Rectal smooth muscle tissue (tissue), 1 donor: ENCODE measurements at regions not wholly inside any gene's neighbourhood (a gene's known extent, or its start where the extent isn't known, plus 50 kb on each side); places are given as distances from the start of the nearest gene placed in this dataset.

Experiments
- H3K27ac ChIP-seq: one replicate; pipeline ENCODE4 v1.7.0; 2013; ENCODE audit warnings: low read depth, low read length, inconsistent platforms
- H3K27me3 ChIP-seq: one replicate; pipeline ENCODE4 v1.7.0; 2013; ENCODE audit warnings: low read length; ENCODE audit not compliant: control insufficient read depth, insufficient read depth
- H3K36me3 ChIP-seq: one replicate; pipeline ENCODE4 v1.7.0; 2013; ENCODE audit warnings: low read length; ENCODE audit not compliant: control insufficient read depth, insufficient read depth
- H3K4me1 ChIP-seq: one replicate; pipeline ENCODE4 v1.7.0; 2013; ENCODE audit warnings: low read length; ENCODE audit not compliant: control insufficient read depth, insufficient read depth
- H3K4me3 ChIP-seq: one replicate; pipeline ENCODE4 v1.7.0; 2013; ENCODE audit warnings: low read length
- H3K9ac ChIP-seq: one replicate; pipeline ENCODE4 v1.7.0; 2013; ENCODE audit warnings: low read length

GRCh38 chr4:110915301-110915700, 292.4 kb upstream of the PITX2 start:
- no peaks in the 10 kb centered on the region for H3K4me1 ChIP-seq
- no peak overlapping the region for H3K9ac ChIP-seq
- H3K4me3 ChIP-seq, result no peak overlapping the region
- H3K27ac ChIP-seq, result no peak overlapping the region
- H3K27me3 ChIP-seq, result no peaks in the 10 kb centered on the region
- H3K36me3 ChIP-seq, result no peaks in the 10 kb centered on the region

GRCh38 chr4:110916505-110916904, 293.6 kb upstream of the PITX2 start:
- no peaks in the 10 kb centered on the region for H3K27me3 ChIP-seq
- no peaks in the 10 kb centered on the region for H3K4me1 ChIP-seq
- H3K27ac ChIP-seq, result no peak overlapping the region
- no peak overlapping the region for H3K9ac ChIP-seq
- H3K36me3 ChIP-seq, result no peaks in the 10 kb centered on the region
- H3K4me3 ChIP-seq, result no peak overlapping the region

GRCh38 chr4:110917835-110918234, 295.0 kb upstream of the PITX2 start:
- Histone ChIP-seq H3K27me3 (no peaks in the 10 kb centered on the region), H3K4me3 (no peak overlapping the region), H3K27ac (no peak overlapping the region), H3K4me1 (no peaks in the 10 kb centered on the region), H3K36me3 (no peaks in the 10 kb centered on the region), H3K9ac (no peak overlapping the region)

- no peaks in the 10 kb centered on the region for H3K36me3 ChIP-seq
- H3K4me1 ChIP-seq, result no peaks in the 10 kb centered on the region
- no peaks in the 10 kb centered on the region for H3K27me3 ChIP-seq
- no peak overlapping the region for H3K4me3 ChIP-seq
- H3K9ac ChIP-seq, result no peak overlapping the region
- no peak overlapping the region for H3K27ac ChIP-seq
Observed at GRCh38 chr4:110920990-110921389, 298.1 kb upstream of the PITX2 start.

DNA sequence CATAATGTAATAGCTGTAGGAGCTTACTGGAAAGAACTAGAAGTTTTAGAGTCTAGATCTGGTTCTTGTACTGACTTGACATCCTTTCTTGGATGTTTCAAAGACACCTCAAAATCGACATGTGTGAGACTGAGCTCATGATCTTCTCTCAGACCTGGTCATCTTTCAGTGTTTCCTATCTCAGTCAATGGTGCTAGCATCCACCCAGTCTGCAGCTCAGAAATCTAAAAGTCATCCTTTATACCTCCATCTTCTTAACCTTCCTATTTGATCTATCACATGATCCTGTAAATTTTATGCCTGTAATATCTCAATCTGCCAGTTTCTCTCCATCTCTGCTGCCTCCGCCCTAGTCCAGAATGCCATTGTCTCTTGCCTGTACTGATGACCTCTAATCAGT, 301.9 kb upstream of the PITX2 start:
- Histone ChIP-seq H3K4me1 (no peaks in the 10 kb centered on the region), H3K36me3 (no peaks in the 10 kb centered on the region), H3K4me3 (no peak overlapping the region), H3K9ac (no peak overlapping the region), H3K27ac (no peak overlapping the region), H3K27me3 (no peaks in the 10 kb centered on the region)

GRCh38 chr4:110926841-110927400, 304.0 kb upstream of the PITX2 start:
- Histone ChIP-seq H3K27me3 (no peaks in the 10 kb centered on the region), H3K27ac (no peak overlapping the region), H3K36me3 (no peaks in the 10 kb centered on the region), H3K9ac (no peak overlapping the region), H3K4me3 (no peak overlapping the region), H3K4me1 (no peaks in the 10 kb centered on the region)

- Histone ChIP-seq H3K27me3 (no peaks in the 10 kb centered on the region), H3K27ac (no peak overlapping the region), H3K4me1 (no peaks in the 10 kb centered on the region), H3K36me3 (no peaks in the 10 kb centered on the region), H3K4me3 (no peak overlapping the region), H3K9ac (no peak overlapping the region)
Observed at GRCh38 chr4:110933341-110933740, 310.5 kb upstream of the PITX2 start.

DNA sequence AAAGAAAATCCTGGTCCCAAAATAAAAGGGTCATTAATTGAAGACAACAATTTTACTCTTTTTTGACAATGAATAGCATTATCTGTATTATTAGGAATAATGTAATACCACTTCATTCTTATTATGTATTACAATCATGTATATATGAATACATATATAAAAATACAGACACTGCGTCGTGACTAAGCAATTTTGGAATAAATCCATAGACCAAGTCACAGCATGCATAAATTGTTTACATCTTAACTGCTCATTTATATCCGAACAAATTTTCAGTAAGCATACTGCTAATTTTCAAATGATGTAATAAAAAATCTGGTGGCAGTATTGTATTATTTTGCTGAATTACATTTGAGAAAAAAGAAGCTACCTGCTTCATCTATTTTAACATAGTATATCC, 321.6 kb upstream of the PITX2 start:
- Histone ChIP-seq H3K27me3 (no peaks in the 10 kb centered on the region), H3K36me3 (no peaks in the 10 kb centered on the region), H3K4me1 (no peaks in the 10 kb centered on the region), H3K27ac (no peak overlapping the region), H3K9ac (no peak overlapping the region), H3K4me3 (no peak overlapping the region)

GRCh38 chr4:110945600-110945999, 322.7 kb upstream of the PITX2 start:
- Histone ChIP-seq H3K4me1 (no peaks in the 10 kb centered on the region), H3K4me3 (no peak overlapping the region), H3K9ac (no peak overlapping the region), H3K27me3 (no peaks in the 10 kb centered on the region), H3K36me3 (no peaks in the 10 kb centered on the region), H3K27ac (no peak overlapping the region)

GRCh38 chr4:110949542-110949941, 326.7 kb upstream of the PITX2 start:
- H3K4me1 ChIP-seq, result no peaks in the 10 kb centered on the region
- H3K27me3 ChIP-seq, result no peaks in the 10 kb centered on the region
- no peaks in the 10 kb centered on the region for H3K36me3 ChIP-seq
- H3K9ac ChIP-seq, result no peak overlapping the region
- H3K4me3 ChIP-seq, result no peak overlapping the region
- H3K27ac ChIP-seq, result no peak overlapping the region

DNA sequence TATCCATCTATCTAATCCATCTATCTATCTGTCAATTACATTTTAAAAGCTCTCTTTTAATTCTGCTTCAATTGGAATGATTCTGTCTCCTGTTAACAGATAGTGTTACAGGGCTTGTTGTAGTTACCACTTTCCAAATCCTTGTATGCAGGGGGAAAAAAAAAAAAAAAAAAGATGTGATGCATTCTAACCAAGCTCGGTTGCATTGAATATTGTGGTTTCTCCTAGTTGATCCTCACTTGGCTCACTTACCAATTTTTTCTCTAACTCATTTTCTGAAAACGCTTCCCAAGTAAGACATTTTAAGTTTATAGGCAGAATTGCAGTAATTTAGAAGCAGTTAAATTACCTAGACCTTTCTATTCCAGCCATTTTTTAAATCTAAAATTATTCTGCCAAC, 327.9 kb upstream of the PITX2 start:
- Histone ChIP-seq H3K27ac (no peak overlapping the region), H3K27me3 (no peaks in the 10 kb centered on the region), H3K4me1 (no peaks in the 10 kb centered on the region), H3K4me3 (no peak overlapping the region), H3K36me3 (no peaks in the 10 kb centered on the region), H3K9ac (no peak overlapping the region)

DNA sequence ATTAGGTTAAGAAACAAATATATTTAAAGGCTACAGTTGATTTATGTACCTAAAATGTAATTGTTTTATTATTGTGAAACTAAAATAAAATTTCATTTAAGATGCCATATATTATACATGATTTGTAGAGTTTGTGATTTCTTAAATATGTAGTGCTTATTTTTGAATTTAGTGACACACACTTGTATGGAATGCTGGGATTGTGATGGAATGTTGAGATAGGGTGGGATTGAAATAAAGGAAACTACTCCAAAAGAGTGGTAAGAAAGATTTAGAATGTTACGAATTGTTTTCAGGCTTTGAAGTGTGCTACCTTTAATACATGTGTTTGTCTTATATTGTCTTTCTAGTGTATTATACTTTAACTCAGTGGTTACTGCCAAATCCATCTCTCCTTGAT, 330.3 kb upstream of the PITX2 start:
- Histone ChIP-seq H3K9ac (no peak overlapping the region), H3K27ac (no peak overlapping the region), H3K36me3 (no peaks in the 10 kb centered on the region), H3K4me3 (no peak overlapping the region), H3K27me3 (no peaks in the 10 kb centered on the region), H3K4me1 (no peaks in the 10 kb centered on the region)

GRCh38 chr4:110953898-110954297, 331.0 kb upstream of the PITX2 start:
- Histone ChIP-seq H3K9ac (no peak overlapping the region), H3K4me3 (no peak overlapping the region), H3K36me3 (no peaks in the 10 kb centered on the region), H3K4me1 (no peaks in the 10 kb centered on the region), H3K27ac (no peak overlapping the region), H3K27me3 (no peaks in the 10 kb centered on the region)
